GM12873 (cell line): ENCODE measurements at regions not wholly inside any gene's neighbourhood (a gene's known extent, or its start where the extent isn't known, plus 50 kb on each side); places are given as distances from the start of the nearest gene placed in this dataset.

ENCODE experiments used
- TF ChIP-seq, protein P1 (sequence below): IDR thresholded peaks from 2 replicates; pipeline ENCODE4 v1.5.1; 2012; ENCODE audit warnings: low read depth, mild to moderate bottlenecking, moderate library complexity, low read length, control low read depth; ENCODE audit not compliant: insufficient read depth; ENCODE audit errors: missing control alignments

- TF ChIP-seq, protein P1, sequence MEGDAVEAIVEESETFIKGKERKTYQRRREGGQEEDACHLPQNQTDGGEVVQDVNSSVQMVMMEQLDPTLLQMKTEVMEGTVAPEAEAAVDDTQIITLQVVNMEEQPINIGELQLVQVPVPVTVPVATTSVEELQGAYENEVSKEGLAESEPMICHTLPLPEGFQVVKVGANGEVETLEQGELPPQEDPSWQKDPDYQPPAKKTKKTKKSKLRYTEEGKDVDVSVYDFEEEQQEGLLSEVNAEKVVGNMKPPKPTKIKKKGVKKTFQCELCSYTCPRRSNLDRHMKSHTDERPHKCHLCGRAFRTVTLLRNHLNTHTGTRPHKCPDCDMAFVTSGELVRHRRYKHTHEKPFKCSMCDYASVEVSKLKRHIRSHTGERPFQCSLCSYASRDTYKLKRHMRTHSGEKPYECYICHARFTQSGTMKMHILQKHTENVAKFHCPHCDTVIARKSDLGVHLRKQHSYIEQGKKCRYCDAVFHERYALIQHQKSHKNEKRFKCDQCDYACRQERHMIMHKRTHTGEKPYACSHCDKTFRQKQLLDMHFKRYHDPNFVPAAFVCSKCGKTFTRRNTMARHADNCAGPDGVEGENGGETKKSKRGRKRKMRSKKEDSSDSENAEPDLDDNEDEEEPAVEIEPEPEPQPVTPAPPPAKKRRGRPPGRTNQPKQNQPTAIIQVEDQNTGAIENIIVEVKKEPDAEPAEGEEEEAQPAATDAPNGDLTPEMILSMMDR: no peak
These were observed 1224.8 kb upstream of the ZEB2 start for GRCh38 chr2:145744541-145745386.

GRCh38 chr2:145743011-145743410 lies 1223.1 kb upstream of the ZEB2 start:
- TF ChIP-seq, protein P1: no peak

GRCh38 chr2:145741636-145742035 lies 1221.7 kb upstream of the ZEB2 start:
- TF ChIP-seq, protein P1: no peak

GRCh38 chr2:145741181-145741580 lies 1221.3 kb upstream of the ZEB2 start:
- TF ChIP-seq, protein P1: no peak

DNA sequence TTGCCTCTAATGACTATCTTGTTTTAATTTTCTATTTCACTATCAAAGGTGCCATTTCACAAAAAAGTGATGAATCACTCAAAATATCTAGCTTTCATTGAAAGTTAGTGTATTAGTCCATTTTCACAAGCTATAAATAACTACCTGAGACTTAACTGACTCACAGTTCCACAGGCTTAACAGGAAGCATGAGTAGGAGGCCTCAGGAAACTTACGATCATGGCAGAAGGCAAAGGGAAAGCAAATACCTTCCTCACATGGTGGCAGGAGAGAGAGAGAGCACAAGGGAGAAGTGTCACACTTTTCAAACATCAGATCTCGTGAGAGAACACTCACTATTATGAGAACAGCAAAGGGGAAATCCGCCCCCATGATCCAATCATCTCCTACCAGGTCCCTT lies 1220.4 kb upstream of the ZEB2 start:
- TF ChIP-seq, protein P1: no peak

DNA sequence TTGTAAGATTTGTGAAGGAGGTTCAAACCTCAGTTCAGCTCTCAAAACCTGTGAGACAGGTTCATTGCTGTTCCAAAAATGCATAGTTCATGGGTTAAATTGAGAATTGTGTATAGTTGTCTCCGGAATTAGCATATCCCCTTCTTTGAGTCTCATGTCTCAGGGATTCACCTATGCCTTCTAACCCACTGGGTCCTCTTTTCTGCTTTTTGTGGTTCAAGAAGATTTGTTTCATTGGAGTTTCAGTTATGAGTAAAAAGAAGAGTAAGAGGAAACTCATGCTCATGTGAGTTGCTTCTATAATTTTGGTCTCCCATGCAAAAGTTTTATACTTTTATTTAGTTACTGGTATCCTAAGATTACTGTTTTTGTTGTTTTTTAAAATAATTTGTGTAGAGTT lies 1219.8 kb upstream of the ZEB2 start:
- TF ChIP-seq, protein P1: no peak

- TF ChIP-seq, protein P1: no peak
These were observed 1217.0 kb upstream of the ZEB2 start for GRCh38 chr2:145736871-145737270.
